Small intestine (tissue), 7 donors: ENCODE measurements at regions not wholly inside any gene's neighbourhood (a gene's known extent, or its start where the extent isn't known, plus 50 kb on each side); places are given as distances from the start of the nearest gene placed in this dataset.

Experiments
- DNase-seq, 2 donors: peaks; one replicate each; pipeline versions ENCODE4 v3.0.0 to v3.0.0-alpha.2; 2013
- FAIRE-seq: peaks from 2 replicates; lab custom pipeline; 2012; peaks lifted over from hg19 to GRCh38; lab: Jason Lieb, UNC
- H3K27ac ChIP-seq, 3 donors: one replicate each; pipeline ENCODE4 v1.5.1; 2013; ENCODE audit warnings: low read length in 2 of 3, mild to moderate bottlenecking in 2 of 3, control low read depth in 1 of 3, inconsistent platforms in 1 of 3, low read depth in 1 of 3, moderate library complexity in 1 of 3
- H3K27me3 ChIP-seq, 3 donors: one replicate each; pipeline ENCODE4 v1.6.1; 2013; ENCODE audit warnings: low read length in 3 of 3, inconsistent platforms in 1 of 3; ENCODE audit not compliant: control insufficient read depth in 3 of 3, insufficient read depth in 3 of 3
- H3K36me3 ChIP-seq, 3 donors: one replicate each; pipeline ENCODE4 v1.6.1; 2013; ENCODE audit warnings: low read length in 3 of 3, inconsistent platforms in 1 of 3, low read depth in 1 of 3, mild to moderate bottlenecking in 1 of 3, moderate library complexity in 1 of 3; ENCODE audit not compliant: control insufficient read depth in 3 of 3, insufficient read depth in 2 of 3
- H3K4me1 ChIP-seq, 3 donors: one replicate each; pipeline ENCODE4 v1.6.1; 2013; ENCODE audit warnings: low read length in 2 of 3, inconsistent platforms in 1 of 3, low read depth in 1 of 3, mild to moderate bottlenecking in 1 of 3, moderate library complexity in 1 of 3; ENCODE audit not compliant: control insufficient read depth in 3 of 3, insufficient read depth in 2 of 3
- H3K4me3 ChIP-seq, 3 donors: one replicate each; pipeline ENCODE4 v1.5.1; 2013; ENCODE audit warnings: low read length in 3 of 3, control low read depth in 1 of 3, inconsistent platforms in 1 of 3, low read depth in 1 of 3, mild to moderate bottlenecking in 1 of 3, moderate library complexity in 1 of 3
- H3K9me3 ChIP-seq, 2 donors: one replicate each; pipeline ENCODE4 v1.6.1; 2013; ENCODE audit warnings: low read depth in 1 of 2, low read length in 1 of 2; ENCODE audit not compliant: control insufficient read depth in 2 of 2, insufficient read depth in 1 of 2
- WGBS, 3 donors: extraction: QIAGEN DNeasy Blood & Tissue Kit; methylation state at CpG; one replicate each; pipeline ENCODE4 v1.1.7; 2013; 5-methylcytosine and 5-hydroxymethylcytosine counted together
- donor health status: healthy with polysubstance abuse.
- donor health status: control.
- donor health status: control.
- donor health status: Bipolar disorder and iron deficiency.
- donor health status: healthy.

- Histone ChIP-seq H3K9me3 (peaks cover 0 to 15% of the 10 kb centered on the region in 2 donors), H3K4me3 (no peak overlapping the region), H3K27me3 (no peaks in the 10 kb centered on the region), H3K4me1 (peaks cover 3 to 45% (median 3%) of the 10 kb centered on the region in 3 donors), H3K27ac (peak overlapping the region in 1 of 3 donors; percentile 43), H3K36me3 (no peaks in the 10 kb centered on the region)
- DNase-seq (peak; percentile 84 to 88), FAIRE-seq (no peak)
- 16 to 64% (median 37%) methylated on average over 11 of the region's 11 CpGs for WGBS, 3 donors
These were observed 222.8 kb upstream of the NUDT4 start for GRCh38 chr12:93154753-93155480.

- FAIRE-seq: no peak
- peaks cover 3 to 33% (median 3%) of the 10 kb centered on the region in 3 donors for H3K4me1 ChIP-seq
- WGBS, 3 donors: 29 to 40% (median 34%) methylated on average over 7 of the region's 7 CpGs
- H3K4me3 ChIP-seq: no peak overlapping the region
- H3K9me3 ChIP-seq: peaks cover 0 to 15% of the 10 kb centered on the region in 2 donors
- no peaks in the 10 kb centered on the region for H3K27me3 ChIP-seq
- no peaks in the 10 kb centered on the region for H3K36me3 ChIP-seq
- peak in 1 of 2 donors; percentile 32 for DNase-seq
- no peak overlapping the region for H3K27ac ChIP-seq
These were observed 221.5 kb upstream of the NUDT4 start for GRCh38 chr12:93156086-93156716.

DNA sequence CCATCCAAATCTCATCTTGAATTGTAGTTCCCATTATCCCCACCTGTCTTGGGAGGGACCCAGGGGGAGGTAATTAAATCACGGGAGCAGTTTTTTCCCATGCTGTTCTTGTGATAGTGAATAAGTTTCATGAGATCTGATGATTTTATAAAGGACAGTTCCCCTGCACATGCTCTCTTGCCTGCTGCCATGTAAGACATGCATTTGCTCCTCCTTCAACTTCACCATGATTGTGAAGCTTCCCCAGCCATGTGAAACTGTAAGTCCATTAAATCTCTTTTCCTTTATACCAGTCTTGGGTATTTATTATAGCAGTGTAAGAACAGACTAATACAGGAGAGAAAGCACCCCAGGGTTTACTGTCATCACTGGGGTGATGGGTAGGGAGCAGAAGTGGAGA lies 220.4 kb upstream of the NUDT4 start:
- Histone ChIP-seq H3K27me3 (no peaks in the 10 kb centered on the region), H3K4me3 (no peak overlapping the region), H3K4me1 (peaks cover 3 to 26% (median 3%) of the 10 kb centered on the region in 3 donors), H3K27ac (no peak overlapping the region), H3K36me3 (no peaks in the 10 kb centered on the region), H3K9me3 (peaks cover 0 to 15% of the 10 kb centered on the region in 2 donors)
- FAIRE-seq (no peak), DNase-seq (no peak)
- WGBS, 3 donors: 93 to 100% (median 93%) methylated on average over 1 of the region's 1 CpG

GRCh38 chr12:93158065-93158843 lies 219.5 kb upstream of the NUDT4 start:
- H3K4me1 ChIP-seq: peaks cover 3 to 25% (median 3%) of the 10 kb centered on the region in 3 donors
- H3K4me3 ChIP-seq: no peak overlapping the region
- FAIRE-seq: no peak

GRCh38 chr12:93163260-93164036 lies 214.3 kb upstream of the NUDT4 start:
- 73 to 75% (median 73%) methylated on average over 4 of the region's 4 CpGs for WGBS, 3 donors
- DNase-seq: no peak
- no peak for FAIRE-seq
- H3K4me3 ChIP-seq: no peak overlapping the region
- H3K9me3 ChIP-seq: no peaks in the 10 kb centered on the region
- H3K36me3 ChIP-seq: no peaks in the 10 kb centered on the region
- H3K4me1 ChIP-seq: peaks cover 2 to 15% (median 4%) of the 10 kb centered on the region in 3 donors
- H3K27ac ChIP-seq: peak overlapping the region in 1 of 3 donors; percentile 14
- no peaks in the 10 kb centered on the region for H3K27me3 ChIP-seq

More at GRCh38 chr12:93158065-93158843, 219.5 kb upstream of the NUDT4 start:
- Histone ChIP-seq H3K36me3 (no peaks in the 10 kb centered on the region), H3K27me3 (no peaks in the 10 kb centered on the region), H3K27ac (no peak overlapping the region), H3K9me3 (peaks cover 0 to 15% of the 10 kb centered on the region in 2 donors)
- WGBS, 3 donors: 95 to 98% (median 97%) methylated on average over 4 of the region's 4 CpGs
- no peak for DNase-seq

GRCh38 chr12:93164103-93164880 lies 213.4 kb upstream of the NUDT4 start:
- no peak overlapping the region for H3K4me3 ChIP-seq
- no peaks in the 10 kb centered on the region for H3K9me3 ChIP-seq
- FAIRE-seq (no peak), DNase-seq (peak; percentile 52 to 85)
- H3K4me1 ChIP-seq: peaks cover 2 to 15% (median 4%) of the 10 kb centered on the region in 3 donors
- no peaks in the 10 kb centered on the region for H3K36me3 ChIP-seq
- H3K27me3 ChIP-seq: no peaks in the 10 kb centered on the region
- H3K27ac ChIP-seq: peak overlapping the region; percentile 14 to 62 (median 14)
- 15 to 64% (median 34%) methylated on average over 5 of the region's 5 CpGs for WGBS, 3 donors

DNA sequence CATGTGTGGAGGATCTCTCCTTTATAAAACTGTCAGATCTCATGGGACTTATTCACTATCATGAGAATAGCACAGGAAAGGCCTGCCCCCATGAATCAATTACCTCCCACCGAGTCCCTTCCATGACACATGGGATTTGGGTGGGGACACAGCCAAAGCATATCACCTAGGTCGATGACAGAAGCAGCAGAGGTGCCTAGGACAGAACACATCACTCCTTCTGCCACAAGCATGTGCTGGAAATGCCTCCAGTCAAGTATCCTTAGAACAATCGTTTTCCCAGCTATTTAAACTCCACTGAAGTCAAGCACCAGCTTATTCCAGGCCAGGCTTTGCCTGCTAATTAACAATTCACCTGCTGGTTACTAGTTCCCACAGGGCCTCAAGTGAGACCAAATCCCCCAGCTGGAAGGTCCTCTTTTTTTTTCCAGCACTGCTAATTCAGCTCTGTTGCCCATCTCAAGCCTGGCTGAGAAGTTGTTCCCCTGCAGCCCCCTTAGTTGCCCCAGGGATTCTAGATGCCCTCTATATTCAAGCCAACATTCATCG lies 212.3 kb upstream of the NUDT4 start:
- FAIRE-seq: no peak
- Histone ChIP-seq H3K27me3 (no peaks in the 10 kb centered on the region), H3K4me3 (no peak overlapping the region), H3K9me3 (no peaks in the 10 kb centered on the region), H3K36me3 (no peaks in the 10 kb centered on the region), H3K4me1 (peaks cover 2 to 15% (median 4%) of the 10 kb centered on the region in 3 donors), H3K27ac (no peak overlapping the region)
- 77 to 88% (median 81%) methylated on average over 4 of the region's 4 CpGs for WGBS, 3 donors
- no peak for DNase-seq
